Skeletal muscle satellite cell (primary cell): ENCODE measurements at regions not wholly inside any gene's neighbourhood (a gene's known extent, or its start where the extent isn't known, plus 50 kb on each side); places are given as distances from the start of the nearest gene placed in this dataset. TPM values are rescaled to one million over a fixed set of nuclear protein-coding genes. Genes with fewer than 3 reads are reported as not detected.

Experiments used
- H3K27me3 ChIP-seq: 2 replicates; pipeline ENCODE4 v1.7.0; 2013; ENCODE audit warnings: low read length; ENCODE audit not compliant: control insufficient read depth, insufficient read depth
- H3K36me3 ChIP-seq: 2 replicates; pipeline ENCODE4 v1.7.0; 2013; ENCODE audit warnings: mild to moderate bottlenecking, control low read depth, low read length; ENCODE audit not compliant: insufficient read depth
- H3K4me1 ChIP-seq: 2 replicates; pipeline ENCODE4 v1.7.0; 2013; ENCODE audit warnings: low read length; ENCODE audit not compliant: control insufficient read depth, insufficient read depth
- H3K4me2 ChIP-seq: 2 replicates; pipeline ENCODE4 v1.7.0; 2013; ENCODE audit warnings: mild to moderate bottlenecking, low read length
- H3K4me3 ChIP-seq: 2 replicates; pipeline ENCODE4 v1.7.0; 2013; ENCODE audit warnings: low read length
- H3K9ac ChIP-seq: 2 replicates; pipeline ENCODE4 v1.7.0; 2013; ENCODE audit warnings: mild to moderate bottlenecking, low read depth, low read length, moderate library complexity
- H3K9me3 ChIP-seq: replicated peaks from 2 replicates; pipeline ENCODE4 v1.7.0; 2013; ENCODE audit warnings: mild to moderate bottlenecking, control low read depth, low read length
- small RNA-seq: library from RNA; depleted of rRNA; stranded (forward); fragments of <200 nt; gene quantifications from one replicate; pipeline ENCODE3, GENCODE V24; 2012

DNA sequence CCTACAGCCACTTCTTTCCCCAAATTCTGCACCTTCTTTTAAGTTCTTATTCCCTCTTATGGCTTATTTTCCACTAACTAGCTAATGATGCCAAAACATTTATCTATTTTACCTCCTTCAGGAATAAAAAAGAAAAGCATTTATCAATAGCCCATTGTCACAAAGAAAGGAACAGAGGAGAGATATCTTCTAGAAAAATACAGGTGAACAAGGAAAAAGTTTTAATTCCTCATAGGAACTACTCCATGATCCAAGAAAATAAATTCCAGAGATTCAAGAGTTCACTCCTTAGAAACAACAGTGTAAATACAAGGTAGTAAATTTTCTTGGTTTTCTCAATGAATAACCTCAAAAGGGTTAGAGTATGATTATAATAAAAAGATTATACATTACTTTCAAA, 52.6 kb upstream of the TOP3B start:
- H3K27me3 ChIP-seq = peaks cover 50% of the 10 kb centered on the region

DNA sequence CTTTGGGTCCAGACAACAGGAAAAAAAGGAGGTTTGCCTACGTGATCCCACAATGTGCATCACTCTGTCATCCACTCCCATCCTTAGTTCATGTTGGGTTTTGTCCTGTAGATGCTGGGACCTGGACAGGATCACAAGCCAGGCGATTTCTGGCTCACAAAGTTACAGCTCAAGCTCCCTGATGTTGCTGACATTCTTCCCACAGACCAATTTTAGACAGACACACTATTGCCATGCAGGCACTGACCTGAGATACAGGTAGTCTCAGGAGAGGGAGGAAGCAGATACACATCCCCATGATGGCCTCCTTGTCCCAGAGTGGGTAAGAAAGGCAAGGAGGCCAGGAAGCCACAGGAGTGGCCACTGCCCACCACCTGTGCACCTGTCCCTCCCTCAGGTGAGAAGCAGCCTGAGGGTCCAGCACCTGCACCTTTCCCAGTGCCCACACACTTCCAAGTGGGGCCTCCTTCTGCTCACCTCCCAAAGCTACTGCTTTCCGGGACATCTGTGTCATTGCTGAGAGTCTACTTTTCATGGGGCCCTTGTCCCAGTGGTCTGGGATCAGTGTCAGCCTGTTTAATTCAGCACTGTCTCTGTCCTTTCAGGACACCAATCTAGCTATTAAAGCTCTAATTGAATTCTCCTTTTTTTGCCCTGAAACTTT, 52.0 kb upstream of the TOP3B start:
- Histone ChIP-seq H3K9ac (no peak overlapping the region), H3K27me3 (peaks cover 44% of the 10 kb centered on the region), H3K4me3 (no peak overlapping the region)

More for the DNA sequence above, 52.6 kb upstream of the TOP3B start:
- Histone ChIP-seq H3K4me2 (no peak overlapping the region), H3K4me3 (no peak overlapping the region), H3K4me1 (no peaks in the 10 kb centered on the region), H3K9ac (no peak overlapping the region), H3K36me3 (no peaks in the 10 kb centered on the region), H3K9me3 (no peaks in the 10 kb centered on the region)

DNA sequence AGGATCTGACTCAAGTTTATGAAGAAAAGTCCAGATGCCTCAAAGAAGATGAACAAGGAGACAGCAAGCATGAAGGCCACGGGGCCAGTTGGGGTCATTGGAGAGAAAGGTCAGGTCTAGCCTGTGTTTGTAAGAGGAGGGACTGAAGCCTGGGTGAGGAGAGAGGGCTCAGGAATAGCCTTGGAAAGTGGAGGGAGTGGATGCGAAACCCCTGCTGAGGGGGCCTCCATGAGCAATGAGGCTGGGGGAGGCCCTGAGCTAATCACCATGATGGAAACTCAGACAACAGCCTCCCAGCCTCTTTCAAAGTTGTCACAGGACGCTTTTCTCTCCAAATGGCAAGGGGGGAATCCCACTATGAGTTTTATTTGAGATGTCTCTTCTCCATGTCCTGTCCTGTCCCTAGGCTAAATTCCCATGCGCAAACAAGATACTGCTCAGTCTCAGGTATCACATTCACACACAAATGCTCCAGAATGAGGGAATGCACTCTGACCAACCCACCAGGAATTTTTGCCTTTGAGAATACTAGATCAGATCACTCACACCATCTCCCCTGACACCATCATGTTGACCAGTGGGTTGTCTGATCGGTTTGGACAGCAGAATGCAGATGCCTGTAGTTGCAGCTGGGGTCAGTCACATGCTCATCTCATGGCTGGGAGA, 51.3 kb upstream of the TOP3B start:
- no peaks in the 10 kb centered on the region for H3K36me3 ChIP-seq
- H3K9ac ChIP-seq = no peak overlapping the region
- H3K27me3 ChIP-seq = peaks cover 40% of the 10 kb centered on the region
- H3K4me1 ChIP-seq = no peaks in the 10 kb centered on the region
- H3K4me3 ChIP-seq = no peak overlapping the region
- no peak overlapping the region for H3K4me2 ChIP-seq
- no peaks in the 10 kb centered on the region for H3K9me3 ChIP-seq

More for the DNA sequence above, 52.0 kb upstream of the TOP3B start:
- Histone ChIP-seq H3K4me1 (no peaks in the 10 kb centered on the region), H3K9me3 (no peaks in the 10 kb centered on the region), H3K36me3 (no peaks in the 10 kb centered on the region), H3K4me2 (no peak overlapping the region)

DNA sequence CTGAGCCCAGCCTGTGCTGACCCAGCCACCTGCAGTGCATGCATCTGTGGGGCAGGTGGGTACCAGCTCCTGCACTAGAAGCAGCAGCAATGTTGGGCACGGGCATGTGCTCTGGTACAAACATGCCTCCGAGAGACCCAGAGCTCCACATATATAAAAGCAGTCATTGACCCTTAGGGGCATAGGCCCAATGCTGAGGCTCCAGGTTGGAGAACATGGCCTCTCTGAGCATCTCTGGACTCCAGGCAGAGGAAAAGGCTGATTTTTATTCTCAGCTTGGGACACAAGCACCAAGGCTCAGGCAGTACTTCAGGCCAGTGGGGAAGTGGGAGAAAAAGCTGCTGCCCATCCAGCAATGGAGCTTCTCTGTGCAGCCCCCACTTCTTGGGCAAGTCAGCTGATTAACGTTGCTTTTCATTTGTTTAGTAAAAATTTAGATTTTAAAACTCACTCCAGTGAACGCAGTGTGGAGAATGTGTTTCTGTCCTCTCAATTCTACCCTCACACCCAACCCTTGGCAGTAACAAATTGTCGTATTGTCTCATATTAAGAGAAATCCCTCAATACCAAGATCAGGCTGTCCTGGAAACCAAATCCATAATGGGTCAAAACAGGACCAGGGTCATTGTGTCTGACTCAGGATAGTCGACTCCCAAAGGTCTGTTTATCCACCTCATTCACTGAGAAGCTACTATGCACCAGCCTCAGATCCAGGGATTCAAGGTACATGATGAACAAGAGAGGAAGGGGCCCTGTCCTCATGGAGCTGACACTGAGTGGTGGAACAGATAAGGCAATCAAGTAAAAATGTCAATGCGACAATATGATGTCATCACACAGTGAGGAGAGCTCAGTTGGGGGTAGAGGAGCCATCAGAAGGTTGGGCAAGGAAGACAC, 50.6 kb upstream of the TOP3B start:
- no peak overlapping the region for H3K4me3 ChIP-seq
- no peaks in the 10 kb centered on the region for H3K36me3 ChIP-seq
- H3K9ac ChIP-seq = no peak overlapping the region
- H3K4me2 ChIP-seq = no peak overlapping the region
- peaks cover 40% of the 10 kb centered on the region for H3K27me3 ChIP-seq
- H3K4me1 ChIP-seq = no peaks in the 10 kb centered on the region
- no peaks in the 10 kb centered on the region for H3K9me3 ChIP-seq

DNA sequence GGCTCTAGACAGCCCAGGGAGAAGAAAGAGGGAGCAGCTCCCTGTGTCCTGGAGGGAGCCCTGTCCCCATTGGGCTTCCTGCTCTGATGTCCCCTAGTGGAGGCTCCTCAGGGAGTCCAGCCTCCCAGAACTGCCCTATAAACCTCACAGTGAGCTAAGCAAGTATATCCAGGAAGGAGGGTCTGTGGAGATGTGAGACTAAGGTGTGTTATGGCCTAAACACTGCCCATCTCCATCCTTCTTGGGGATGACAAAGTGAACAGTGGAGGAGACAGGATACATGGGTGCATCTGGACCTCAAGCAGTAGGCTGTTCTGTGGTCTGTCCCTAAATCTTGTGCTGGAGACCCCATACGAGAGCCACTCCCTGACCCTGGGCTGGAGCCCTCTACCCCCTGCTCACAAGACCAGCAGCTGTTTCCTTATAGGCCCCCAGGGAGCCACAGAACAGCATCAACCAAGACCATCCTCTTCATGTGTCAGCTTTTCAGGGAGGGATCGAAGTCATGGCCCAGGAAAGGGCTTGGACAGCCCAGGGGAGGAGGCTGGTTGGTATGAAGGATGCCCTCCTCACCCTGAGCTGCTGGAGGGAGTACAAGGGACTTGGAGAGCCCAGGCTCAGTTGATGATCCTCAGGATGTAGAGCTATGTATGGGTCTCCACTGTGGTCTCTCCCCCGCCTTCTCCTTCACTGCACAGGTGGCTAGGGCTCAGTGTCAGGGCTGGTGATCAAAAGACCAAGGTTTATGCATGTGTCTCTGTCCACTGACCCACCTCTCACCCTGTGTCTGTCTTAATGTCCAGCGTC, 49.7 kb upstream of the TOP3B start:
- Histone ChIP-seq H3K27me3 (peaks cover 40% of the 10 kb centered on the region), H3K9ac (no peak overlapping the region), H3K9me3 (no peaks in the 10 kb centered on the region), H3K36me3 (no peaks in the 10 kb centered on the region), H3K4me1 (no peaks in the 10 kb centered on the region), H3K4me3 (no peak overlapping the region), H3K4me2 (no peak overlapping the region)

Small RNA genes lying in the stretch of these regions (small RNA-seq; reads per million reads assigned to genes)
- gene AC245452.3 (not detected), gene AC245517.3 (not detected), gene AC245517.5 (not detected), gene IGLVIV-59 (not detected)
